Hepatocyte (in vitro differentiated cells): ENCODE measurements at regions not wholly inside any gene's neighbourhood (a gene's known extent, or its start where the extent isn't known, plus 50 kb on each side); places are given as distances from the start of the nearest gene placed in this dataset.

Experiments
- DNase-seq: peaks from one replicate; pipeline ENCODE4 v3.0.0-alpha.2; 2016; ENCODE audit warnings: low spot score
- H2AFZ ChIP-seq: fragments of 200-600 bp; sonication (generic); 2 replicates; pipeline ENCODE4 v1.6.0; 2016; ENCODE audit warnings: antibody characterized with exemption, mild to moderate bottlenecking
- H3K27ac ChIP-seq: fragments of 200-600 bp; sonication (generic); 2 replicates; pipeline ENCODE4 v1.5.1; 2016; ENCODE audit warnings: mild to moderate bottlenecking
- H3K27me3 ChIP-seq: fragments of 200-600 bp; sonication (generic); 2 replicates; pipeline ENCODE4 v1.6.1; 2016
- H3K36me3 ChIP-seq: fragments of 200-600 bp; sonication (generic); replicated peaks from 2 replicates; pipeline ENCODE4 v1.5.1; 2016; ENCODE audit warnings: low read depth; ENCODE audit not compliant: insufficient read depth
- H3K4me1 ChIP-seq: fragments of 200-600 bp; sonication (generic); 2 replicates; pipeline ENCODE4 v1.5.1; 2016; ENCODE audit warnings: mild to moderate bottlenecking, moderate library complexity; ENCODE audit not compliant: insufficient read depth
- H3K4me2 ChIP-seq: fragments of 200-600 bp; sonication (generic); 2 replicates; pipeline ENCODE4 v1.6.0; 2016
- H3K4me3 ChIP-seq: fragments of 200-600 bp; sonication (generic); 2 replicates; pipeline ENCODE4 v1.5.1; 2016; ENCODE audit warnings: mild to moderate bottlenecking
- H3K79me2 ChIP-seq: fragments of 200-600 bp; sonication (generic); 2 replicates; pipeline ENCODE4 v1.6.0; 2017; ENCODE audit warnings: mild to moderate bottlenecking
- H3K9me2 ChIP-seq: fragments of 200-600 bp; sonication (generic); replicated peaks from 2 replicates; pipeline ENCODE4 v1.6.0; 2017; ENCODE audit warnings: mild to moderate bottlenecking; ENCODE audit not compliant: insufficient read depth
- H3K9me3 ChIP-seq: fragments of 200-600 bp; sonication (generic); 2 replicates; pipeline ENCODE4 v1.5.1; 2016; ENCODE audit warnings: low read depth, mild to moderate bottlenecking
- H4K20me1 ChIP-seq: fragments of 200-600 bp; sonication (generic); 2 replicates; pipeline ENCODE4 v1.6.0; 2016; ENCODE audit warnings: mild to moderate bottlenecking; ENCODE audit not compliant: insufficient read depth, poor library complexity, severe bottlenecking
- EZH2 ChIP-seq: fragments of 200-600 bp; sonication (generic); IDR thresholded peaks from 2 replicates; pipeline ENCODE4 v1.6.1; 2016; ENCODE audit warnings: antibody characterized with exemption, mild to moderate bottlenecking, borderline replicate concordance
- EZH2phosphoT487 ChIP-seq: fragments of 200-600 bp; sonication (generic); IDR thresholded peaks from one replicate; pipeline ENCODE4 v1.6.1; 2018; ENCODE audit warnings: antibody characterized with exemption, mild to moderate bottlenecking, low read depth, moderate library complexity; ENCODE audit not compliant: unreplicated experiment, severe bottlenecking
- WGBS: methylation state at CpG from one replicate; pipeline ENCODE4 v1.1.6; 2016; ENCODE audit warnings: low lambda C conversion rate; ENCODE audit errors: missing lambda C conversion rate; 5-methylcytosine and 5-hydroxymethylcytosine counted together
- TF ChIP-seq, protein P1 (sequence below): fragments of 200-600 bp; sonication (generic); IDR thresholded peaks from 2 replicates; pipeline ENCODE4 v1.5.1; 2016; ENCODE audit warnings: antibody characterized with exemption, mild to moderate bottlenecking; ENCODE audit not compliant: poor library complexity

DNA sequence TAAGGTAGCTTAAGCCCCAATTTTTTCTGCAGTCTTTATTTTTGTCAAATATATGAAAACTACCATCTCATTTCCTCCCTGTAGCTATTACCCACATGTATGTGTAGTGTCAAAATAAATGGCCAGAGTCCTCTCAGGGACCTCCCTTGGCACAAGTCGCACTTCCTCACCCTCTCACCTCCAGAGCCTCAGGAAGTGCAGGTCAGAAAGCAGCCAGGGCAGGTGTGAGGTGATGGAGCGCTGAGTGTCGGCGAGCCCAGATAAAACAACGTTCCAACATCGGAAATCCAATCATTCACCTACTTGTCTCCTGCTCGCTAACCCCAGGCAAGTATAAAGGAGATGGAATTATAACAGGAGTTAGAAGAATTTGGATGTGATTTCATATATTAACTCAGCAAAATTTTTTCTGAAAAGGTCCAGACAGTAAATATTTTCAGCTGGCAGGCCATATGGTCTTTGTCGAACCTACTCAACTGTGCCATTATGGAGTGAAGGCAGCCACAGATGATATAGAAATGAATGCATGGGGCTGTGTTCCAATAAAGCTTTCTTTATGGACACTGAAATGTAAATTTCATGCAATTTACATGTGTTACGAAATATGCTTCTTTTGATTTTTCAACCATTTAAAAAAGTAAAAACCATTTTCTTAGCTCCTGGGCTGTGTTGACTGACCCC is 76.8 kb upstream of the ERG start:
- no peak overlapping the region for H3K27ac ChIP-seq
- H2AFZ ChIP-seq = no peak overlapping the region
- no peaks in the 10 kb centered on the region for H3K36me3 ChIP-seq
- H3K4me2 ChIP-seq = no peak overlapping the region
- no peak overlapping the region for H3K4me3 ChIP-seq
- DNase-seq = no peak
- H3K9me2 ChIP-seq = no peaks in the 10 kb centered on the region
- H3K4me1 ChIP-seq = no peaks in the 10 kb centered on the region
- TF ChIP-seq EZH2phosphoT487 = no peak
- TF ChIP-seq, protein P1, sequence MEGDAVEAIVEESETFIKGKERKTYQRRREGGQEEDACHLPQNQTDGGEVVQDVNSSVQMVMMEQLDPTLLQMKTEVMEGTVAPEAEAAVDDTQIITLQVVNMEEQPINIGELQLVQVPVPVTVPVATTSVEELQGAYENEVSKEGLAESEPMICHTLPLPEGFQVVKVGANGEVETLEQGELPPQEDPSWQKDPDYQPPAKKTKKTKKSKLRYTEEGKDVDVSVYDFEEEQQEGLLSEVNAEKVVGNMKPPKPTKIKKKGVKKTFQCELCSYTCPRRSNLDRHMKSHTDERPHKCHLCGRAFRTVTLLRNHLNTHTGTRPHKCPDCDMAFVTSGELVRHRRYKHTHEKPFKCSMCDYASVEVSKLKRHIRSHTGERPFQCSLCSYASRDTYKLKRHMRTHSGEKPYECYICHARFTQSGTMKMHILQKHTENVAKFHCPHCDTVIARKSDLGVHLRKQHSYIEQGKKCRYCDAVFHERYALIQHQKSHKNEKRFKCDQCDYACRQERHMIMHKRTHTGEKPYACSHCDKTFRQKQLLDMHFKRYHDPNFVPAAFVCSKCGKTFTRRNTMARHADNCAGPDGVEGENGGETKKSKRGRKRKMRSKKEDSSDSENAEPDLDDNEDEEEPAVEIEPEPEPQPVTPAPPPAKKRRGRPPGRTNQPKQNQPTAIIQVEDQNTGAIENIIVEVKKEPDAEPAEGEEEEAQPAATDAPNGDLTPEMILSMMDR = no peak
- TF ChIP-seq EZH2 = no peak
- no peaks in the 10 kb centered on the region for H3K27me3 ChIP-seq
- H3K79me2 ChIP-seq = no peaks in the 10 kb centered on the region
- H4K20me1 ChIP-seq = no peaks in the 10 kb centered on the region
- WGBS = 81% methylated on average over 9 of the region's 9 CpGs
- H3K9me3 ChIP-seq = no peaks in the 10 kb centered on the region

DNA sequence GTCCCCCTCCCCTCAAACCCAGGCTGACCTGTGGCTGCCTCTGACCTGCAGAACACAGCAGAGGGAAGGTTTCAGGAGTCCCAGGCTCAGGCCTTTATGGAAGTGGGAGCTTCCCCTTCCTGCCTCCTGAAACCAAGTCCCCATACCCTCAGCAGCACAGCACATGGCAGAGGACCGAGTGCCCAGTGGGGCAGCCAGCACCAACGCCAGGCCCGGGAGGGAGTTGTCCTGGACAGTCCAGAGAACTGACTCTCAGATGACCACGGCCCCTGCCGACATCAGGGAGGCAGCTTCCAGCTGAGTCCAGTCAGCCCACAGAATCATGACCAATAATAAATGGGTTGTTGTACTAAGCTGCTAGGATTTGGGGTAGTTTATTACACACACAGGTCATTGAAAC is 79.6 kb upstream of the ERG start:
- Histone ChIP-seq H3K4me2 (no peak overlapping the region), H3K4me1 (no peaks in the 10 kb centered on the region), H3K9me2 (no peaks in the 10 kb centered on the region), H3K9me3 (no peaks in the 10 kb centered on the region), H3K79me2 (no peaks in the 10 kb centered on the region), H3K36me3 (no peaks in the 10 kb centered on the region), H3K4me3 (no peak overlapping the region), H4K20me1 (no peaks in the 10 kb centered on the region), H3K27ac (no peak overlapping the region), H3K27me3 (no peaks in the 10 kb centered on the region), H2AFZ (no peak overlapping the region)
- no peak for TF ChIP-seq EZH2
- TF ChIP-seq, protein P1 = no peak
- TF ChIP-seq EZH2phosphoT487 = no peak
- 97% methylated on average over 4 of the region's 5 CpGs for WGBS
- no peak for DNase-seq

GRCh38 chr21:38590449-38591217 is 92.4 kb upstream of the ERG start:
- Histone ChIP-seq H3K27me3 (no peaks in the 10 kb centered on the region), H3K36me3 (no peaks in the 10 kb centered on the region), H3K9me2 (no peaks in the 10 kb centered on the region), H3K27ac (no peak overlapping the region), H3K79me2 (no peaks in the 10 kb centered on the region), H4K20me1 (no peaks in the 10 kb centered on the region), H3K4me3 (no peak overlapping the region), H3K4me2 (no peak overlapping the region), H3K4me1 (no peaks in the 10 kb centered on the region), H3K9me3 (no peaks in the 10 kb centered on the region), H2AFZ (no peak overlapping the region)
- WGBS = 92% methylated on average over 2 of the region's 2 CpGs
- no peak for TF ChIP-seq EZH2
- TF ChIP-seq EZH2phosphoT487 = no peak
- TF ChIP-seq, protein P1 = no peak
- no peak for DNase-seq
